Activated naive CD4-positive, alpha-beta T cell (primary cell): ENCODE measurements at regions not wholly inside any gene's neighbourhood (a gene's known extent, or its start where the extent isn't known, plus 50 kb on each side); places are given as distances from the start of the nearest gene placed in this dataset.

ENCODE experiments used
- DNase-seq, 4 experiments: peaks; one replicate each; lab custom pipeline; 2025; lab: John Stamatoyannopoulos, UW

- DNase-seq, result no peak
These were observed 142.1 kb upstream of the CMC1 start for GRCh38 chr3:28099296-28099695.

- DNase-seq, result no peak
These were observed 139.7 kb upstream of the CMC1 start for GRCh38 chr3:28101705-28102104.

- DNase-seq, result no peak
These were observed 137.6 kb upstream of the CMC1 start for GRCh38 chr3:28103861-28104260.

GRCh38 chr3:28104896-28105534, 136.4 kb upstream of the CMC1 start:
- DNase-seq, result no peak

GRCh38 chr3:28109829-28110228, 131.6 kb upstream of the CMC1 start:
- no peak for DNase-seq

GRCh38 chr3:28110869-28111268, 130.6 kb upstream of the CMC1 start:
- DNase-seq, result no peak

GRCh38 chr3:28114893-28115292, 126.5 kb upstream of the CMC1 start:
- no peak for DNase-seq

- DNase-seq, result no peak
These were observed 126.1 kb upstream of the CMC1 start for GRCh38 chr3:28115316-28115715.

GRCh38 chr3:28117598-28117997, 123.8 kb upstream of the CMC1 start:
- DNase-seq, result no peak

GRCh38 chr3:28118087-28118486, 123.3 kb upstream of the CMC1 start:
- no peak for DNase-seq

GRCh38 chr3:28122227-28122626, 119.2 kb upstream of the CMC1 start:
- DNase-seq, result no peak

- DNase-seq, result no peak
These were observed 116.5 kb upstream of the CMC1 start for GRCh38 chr3:28124882-28125281.

- DNase-seq, result no peak
These were observed 116.1 kb upstream of the CMC1 start for GRCh38 chr3:28125342-28125741.

GRCh38 chr3:28130836-28131235, 110.6 kb upstream of the CMC1 start:
- no peak for DNase-seq

GRCh38 chr3:28132941-28133340, 108.5 kb upstream of the CMC1 start:
- no peak for DNase-seq

- no peak for DNase-seq
These were observed 107.2 kb upstream of the CMC1 start for GRCh38 chr3:28134198-28134597.

GRCh38 chr3:28134792-28135375, 106.5 kb upstream of the CMC1 start:
- DNase-seq, result no peak

- no peak for DNase-seq
These were observed 104.7 kb upstream of the CMC1 start for GRCh38 chr3:28136607-28137216.

- DNase-seq, result no peak
These were observed 103.3 kb upstream of the CMC1 start for GRCh38 chr3:28138043-28138610.

GRCh38 chr3:28139288-28139687, 102.1 kb upstream of the CMC1 start:
- DNase-seq, result no peak

GRCh38 chr3:28139967-28140634, 101.3 kb upstream of the CMC1 start:
- no peak for DNase-seq

- DNase-seq, result no peak
These were observed 100.8 kb upstream of the CMC1 start for GRCh38 chr3:28140664-28141063.

GRCh38 chr3:28149960-28150359, 91.5 kb upstream of the CMC1 start:
- no peak for DNase-seq
